Lower leg skin (tissue), 3 donors: ENCODE measurements at regions not wholly inside any gene's neighbourhood (a gene's known extent, or its start where the extent isn't known, plus 50 kb on each side); places are given as distances from the start of the nearest gene placed in this dataset.

ENCODE experiments used
- POLR2A ChIP-seq, 2 donors: fragments of 450-650 bp; IDR thresholded peaks; one replicate each; pipeline ENCODE4 v1.6.1; 2016 to 2017; ENCODE audit warnings: antibody characterized with exemption in 2 of 2, mild to moderate bottlenecking in 1 of 2, moderate library complexity in 1 of 2
- TF ChIP-seq, protein P1 (sequence below), 3 donors: fragments of 450-650 bp; IDR thresholded peaks; one replicate each; pipeline ENCODE4 v1.5.1; 2016; ENCODE audit warnings: antibody characterized with exemption in 3 of 3, mild to moderate bottlenecking in 3 of 3, moderate library complexity in 2 of 3

DNA sequence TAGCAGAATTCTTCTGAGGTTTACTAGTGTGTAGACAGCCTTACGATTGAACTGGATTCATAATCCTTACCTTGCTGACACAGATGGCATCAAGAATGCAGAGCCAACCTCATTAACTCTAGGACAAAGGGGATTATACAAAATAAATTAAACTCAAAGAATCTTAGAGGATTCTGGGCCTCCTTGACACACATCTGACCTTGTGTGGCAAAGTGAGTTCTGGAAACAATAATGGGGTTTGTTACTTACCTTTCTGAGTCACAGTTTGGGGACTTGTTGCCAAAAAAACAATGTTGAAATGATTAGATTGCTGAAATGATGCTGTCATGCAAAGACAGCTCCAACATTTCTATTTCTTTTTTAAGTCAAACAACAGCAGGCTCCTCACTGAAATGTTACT lies 179.1 kb upstream of the ISX start:
- TF ChIP-seq, protein P1, sequence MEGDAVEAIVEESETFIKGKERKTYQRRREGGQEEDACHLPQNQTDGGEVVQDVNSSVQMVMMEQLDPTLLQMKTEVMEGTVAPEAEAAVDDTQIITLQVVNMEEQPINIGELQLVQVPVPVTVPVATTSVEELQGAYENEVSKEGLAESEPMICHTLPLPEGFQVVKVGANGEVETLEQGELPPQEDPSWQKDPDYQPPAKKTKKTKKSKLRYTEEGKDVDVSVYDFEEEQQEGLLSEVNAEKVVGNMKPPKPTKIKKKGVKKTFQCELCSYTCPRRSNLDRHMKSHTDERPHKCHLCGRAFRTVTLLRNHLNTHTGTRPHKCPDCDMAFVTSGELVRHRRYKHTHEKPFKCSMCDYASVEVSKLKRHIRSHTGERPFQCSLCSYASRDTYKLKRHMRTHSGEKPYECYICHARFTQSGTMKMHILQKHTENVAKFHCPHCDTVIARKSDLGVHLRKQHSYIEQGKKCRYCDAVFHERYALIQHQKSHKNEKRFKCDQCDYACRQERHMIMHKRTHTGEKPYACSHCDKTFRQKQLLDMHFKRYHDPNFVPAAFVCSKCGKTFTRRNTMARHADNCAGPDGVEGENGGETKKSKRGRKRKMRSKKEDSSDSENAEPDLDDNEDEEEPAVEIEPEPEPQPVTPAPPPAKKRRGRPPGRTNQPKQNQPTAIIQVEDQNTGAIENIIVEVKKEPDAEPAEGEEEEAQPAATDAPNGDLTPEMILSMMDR (IDR thresholded peaks at IDR 0.05): no peak
- no peak for TF ChIP-seq POLR2A (IDR thresholded peaks at IDR 0.05)
